ENCODE measurements at regions not wholly inside any gene's neighbourhood (a gene's known extent, or its start where the extent isn't known, plus 50 kb on each side); places are given as distances from the start of the nearest gene placed in this dataset.

DNA sequence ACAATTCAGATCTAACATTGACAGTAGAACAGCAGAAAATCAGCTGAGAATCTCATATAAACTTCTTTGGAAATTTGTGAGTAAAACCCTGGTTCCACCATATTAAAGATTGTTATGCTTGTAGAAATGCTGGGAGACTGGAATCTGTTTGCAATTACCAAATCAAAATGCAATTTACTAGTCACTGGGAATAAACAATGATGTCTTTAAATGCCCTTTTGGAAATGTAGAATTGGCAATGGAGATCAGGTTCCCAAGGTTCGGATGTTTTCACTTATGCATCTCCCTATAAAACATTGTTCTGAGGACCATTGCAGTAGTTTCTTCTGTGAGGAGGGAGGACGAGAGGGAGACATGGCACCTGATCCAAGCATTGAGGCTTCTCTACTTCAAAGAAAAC lies 384.4 kb downstream of the TMEM167A start:
- Histone ChIP-seq H3K4me1 (ENCODE audit: control insufficient read depth, insufficient read depth, low read length) (no peaks in the 10 kb centered on the region), H3K4me2 (ENCODE audit: control insufficient read depth, insufficient read depth) (no peak overlapping the region), H3K36me3 (ENCODE audit: control insufficient read depth in 2 of 2, insufficient read depth in 2 of 2, low read length in 1 of 2) (no peaks in the 10 kb centered on the region), H3K9me3 (replicated peaks; ENCODE audit: control insufficient read depth, insufficient read depth, low read length) (no peaks in the 10 kb centered on the region), H2AFZ (ENCODE audit: control insufficient read depth, low read depth, low read length) (no peak overlapping the region), H3K27me3 (replicated peaks in 1 of 2; ENCODE audit: control insufficient read depth in 2 of 2, insufficient read depth in 2 of 2, low read length in 1 of 2) (no peaks in the 10 kb centered on the region), H3K4me3 (no peak overlapping the region), H3K9ac (ENCODE audit: control insufficient read depth, insufficient read depth, low read length) (no peak overlapping the region), H3K79me2 (ENCODE audit: control insufficient read depth, insufficient read depth, low read length) (no peaks in the 10 kb centered on the region), H4K20me1 (ENCODE audit: control insufficient read depth, insufficient read depth) (no peaks in the 10 kb centered on the region), H3K27ac (ENCODE audit: control insufficient read depth, insufficient read depth) (no peak overlapping the region)
- intact Hi-C loops (cut with micrococcal nuclease; ENCODE audit: unreplicated experiment), result no loop called here
- CTCF ChIA-PET, result no interaction called here
- ATAC-seq (no peak), DNase-seq (ENCODE audit: low read depth, low spot score) (no peak), FAIRE-seq (no peak)
- POLR2A ChIA-PET, result no interaction called here
- TF ChIP-seq, protein P1, sequence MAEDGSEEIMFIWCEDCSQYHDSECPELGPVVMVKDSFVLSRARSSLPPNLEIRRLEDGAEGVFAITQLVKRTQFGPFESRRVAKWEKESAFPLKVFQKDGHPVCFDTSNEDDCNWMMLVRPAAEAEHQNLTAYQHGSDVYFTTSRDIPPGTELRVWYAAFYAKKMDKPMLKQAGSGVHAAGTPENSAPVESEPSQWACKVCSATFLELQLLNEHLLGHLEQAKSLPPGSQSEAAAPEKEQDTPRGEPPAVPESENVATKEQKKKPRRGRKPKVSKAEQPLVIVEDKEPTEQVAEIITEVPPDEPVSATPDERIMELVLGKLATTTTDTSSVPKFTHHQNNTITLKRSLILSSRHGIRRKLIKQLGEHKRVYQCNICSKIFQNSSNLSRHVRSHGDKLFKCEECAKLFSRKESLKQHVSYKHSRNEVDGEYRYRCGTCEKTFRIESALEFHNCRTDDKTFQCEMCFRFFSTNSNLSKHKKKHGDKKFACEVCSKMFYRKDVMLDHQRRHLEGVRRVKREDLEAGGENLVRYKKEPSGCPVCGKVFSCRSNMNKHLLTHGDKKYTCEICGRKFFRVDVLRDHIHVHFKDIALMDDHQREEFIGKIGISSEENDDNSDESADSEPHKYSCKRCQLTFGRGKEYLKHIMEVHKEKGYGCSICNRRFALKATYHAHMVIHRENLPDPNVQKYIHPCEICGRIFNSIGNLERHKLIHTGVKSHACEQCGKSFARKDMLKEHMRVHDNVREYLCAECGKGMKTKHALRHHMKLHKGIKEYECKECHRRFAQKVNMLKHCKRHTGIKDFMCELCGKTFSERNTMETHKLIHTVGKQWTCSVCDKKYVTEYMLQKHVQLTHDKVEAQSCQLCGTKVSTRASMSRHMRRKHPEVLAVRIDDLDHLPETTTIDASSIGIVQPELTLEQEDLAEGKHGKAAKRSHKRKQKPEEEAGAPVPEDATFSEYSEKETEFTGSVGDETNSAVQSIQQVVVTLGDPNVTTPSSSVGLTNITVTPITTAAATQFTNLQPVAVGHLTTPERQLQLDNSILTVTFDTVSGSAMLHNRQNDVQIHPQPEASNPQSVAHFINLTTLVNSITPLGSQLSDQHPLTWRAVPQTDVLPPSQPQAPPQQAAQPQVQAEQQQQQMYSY (CRISPR knock-in tag; IDR thresholded peaks at IDR 0.05), result no peak
- TF ChIP-seq SUPT20H (IDR thresholded peaks at IDR 0.05; ENCODE audit: borderline replicate concordance, control insufficient read depth, low read depth, low read length) (no peak), GATAD2B (conservative IDR thresholded peaks at IDR 0.05; ENCODE audit: low read depth) (no peak), IKZF2 (IDR thresholded peaks at IDR 0.05) (no peak), BHLHE40 (IDR thresholded peaks at IDR 0.05; ENCODE audit: borderline replicate concordance in 1 of 2, low read depth in 2 of 2, low read length in 1 of 2) (no peak), POU2F2 (IDR thresholded peaks at IDR 0.05; ENCODE audit: borderline replicate concordance, low read depth, low read length) (no peak), ZBTB11 (CRISPR knock-in tag; IDR thresholded peaks at IDR 0.05) (no peak), NR2F1 (conservative IDR thresholded peaks at IDR 0.05) (no peak), IKZF1 (conservative IDR thresholded peaks at IDR 0.05) (no peak), NBN (IDR thresholded peaks at IDR 0.05) (no peak), SPI1 (IDR thresholded peaks at IDR 0.05; ENCODE audit: borderline replicate concordance, insufficient read depth, low read depth, low read length) (no peak)
- TF ChIP-seq, protein P2, sequence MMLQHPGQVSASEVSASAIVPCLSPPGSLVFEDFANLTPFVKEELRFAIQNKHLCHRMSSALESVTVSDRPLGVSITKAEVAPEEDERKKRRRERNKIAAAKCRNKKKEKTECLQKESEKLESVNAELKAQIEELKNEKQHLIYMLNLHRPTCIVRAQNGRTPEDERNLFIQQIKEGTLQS (IDR thresholded peaks at IDR 0.05; ENCODE audit: borderline replicate concordance, extremely low read depth, low read depth, low read length), result no peak
- WGBS (ENCODE audit: insufficient coverage, insufficient replicate concordance, low lambda C conversion rate, missing lambda C conversion rate), result 10% methylated on average over 2 of the region's 2 CpGs
- RAD21 ChIA-PET (ENCODE audit: unreplicated experiment), result no interaction called here
- SMC1A ChIA-PET (ENCODE audit: uncharacterized antibody, unreplicated experiment), result no interaction called here
- in situ Hi-C loops (cut with MboI), result no loop called here
- no TSS peak for BruUV-seq (replicated peaks)

All from GM12878 (cell line).